GM13976 (cell line): ENCODE measurements at regions not wholly inside any gene's neighbourhood (a gene's known extent, or its start where the extent isn't known, plus 50 kb on each side); places are given as distances from the start of the nearest gene placed in this dataset.
"Not testable (repeated sequence)": the region's sequence is repeated elsewhere in the genome, so short reads cannot be mapped to it uniquely, and the experiment has no call there.

Experiments
- DNase-seq: peaks from one replicate; pipeline ENCODE4 v3.0.0; 2012; ENCODE audit warnings: low spot score
- in situ Hi-C: fragments of 300-500 bp; cut with MboI; formaldehyde crosslinking; loops from one replicate; pipeline ENCODE4 v1.12.0; 2022; ENCODE audit warnings: low sequenced_read_pairs, mixed read lengths, inconsistent platforms; ENCODE audit not compliant: unreplicated experiment

DNA sequence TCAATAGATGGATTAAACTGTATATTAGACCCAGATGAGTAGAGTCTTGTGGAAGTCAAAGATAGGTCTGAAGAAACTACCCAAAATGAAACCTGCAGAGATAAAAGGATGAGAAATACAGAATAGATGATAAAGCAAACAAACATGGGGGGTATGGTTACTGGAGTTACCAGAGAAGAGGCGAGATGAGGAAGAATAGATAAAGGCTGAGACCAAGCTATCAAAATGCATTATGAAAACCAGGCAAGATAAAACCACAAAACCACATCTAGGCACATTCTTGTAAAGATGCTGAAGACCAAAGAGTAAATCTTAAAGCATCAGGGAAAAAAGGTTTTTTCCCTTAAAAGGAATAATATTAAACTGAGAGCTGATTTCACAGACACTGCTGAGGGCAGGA, 271.8 kb upstream of the NBPF12 start:
- DNase-seq, in situ Hi-C loops: not testable (repeated sequence)

DNA sequence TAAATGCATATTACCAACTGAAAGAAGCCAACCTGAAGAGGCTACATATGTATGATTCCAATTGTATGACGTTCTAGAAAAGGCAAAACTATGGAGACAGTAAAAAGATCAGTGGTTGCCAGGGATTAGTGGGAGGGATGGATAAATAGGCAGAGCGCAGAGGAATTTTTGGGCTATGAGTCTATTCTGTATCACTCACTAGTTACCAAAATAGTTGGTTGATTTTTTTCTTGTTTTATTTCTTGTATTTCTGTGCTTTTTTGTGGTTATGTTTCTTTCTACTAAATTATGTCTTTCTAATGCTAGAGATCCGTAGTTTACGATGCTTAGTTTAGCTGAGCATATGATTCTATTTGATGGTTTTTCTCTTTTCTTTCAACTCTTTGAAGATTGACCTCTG, 277.9 kb upstream of the NBPF12 start:
- in situ Hi-C loops, DNase-seq: not testable (repeated sequence)

DNA sequence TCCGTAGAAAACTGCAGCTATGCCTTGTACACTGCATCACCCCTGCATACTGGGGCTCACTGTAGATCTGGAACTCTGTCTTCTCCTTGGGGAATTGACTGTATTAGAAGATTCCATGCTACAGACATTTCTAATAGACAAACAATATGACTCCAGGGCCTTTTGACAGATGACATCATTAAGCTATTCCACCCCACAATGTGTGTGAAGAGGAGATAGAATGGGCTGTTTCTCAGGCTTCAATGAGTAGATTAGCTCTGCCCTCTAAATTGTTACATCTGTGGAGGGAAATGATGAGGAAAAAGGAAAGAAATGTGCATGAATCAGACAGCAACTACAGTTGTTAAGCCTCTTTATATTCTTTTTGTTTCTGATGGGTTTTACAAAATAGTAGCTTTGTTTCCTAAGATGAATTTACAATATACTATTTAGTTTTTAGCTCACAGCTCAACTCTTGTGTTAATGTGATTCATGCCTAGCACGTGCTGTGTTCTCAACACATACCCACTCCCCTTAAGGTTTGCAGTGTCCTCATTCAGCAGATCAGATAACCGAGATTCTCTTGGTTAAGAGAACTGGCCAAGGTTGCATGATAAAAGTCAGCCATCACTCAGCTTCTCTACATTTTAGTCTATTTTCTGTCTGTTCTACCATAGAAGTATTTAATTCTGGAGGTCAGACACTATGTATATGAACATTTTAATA, 281.6 kb upstream of the NBPF12 start:
- DNase-seq, in situ Hi-C loops: not testable (repeated sequence)

DNA sequence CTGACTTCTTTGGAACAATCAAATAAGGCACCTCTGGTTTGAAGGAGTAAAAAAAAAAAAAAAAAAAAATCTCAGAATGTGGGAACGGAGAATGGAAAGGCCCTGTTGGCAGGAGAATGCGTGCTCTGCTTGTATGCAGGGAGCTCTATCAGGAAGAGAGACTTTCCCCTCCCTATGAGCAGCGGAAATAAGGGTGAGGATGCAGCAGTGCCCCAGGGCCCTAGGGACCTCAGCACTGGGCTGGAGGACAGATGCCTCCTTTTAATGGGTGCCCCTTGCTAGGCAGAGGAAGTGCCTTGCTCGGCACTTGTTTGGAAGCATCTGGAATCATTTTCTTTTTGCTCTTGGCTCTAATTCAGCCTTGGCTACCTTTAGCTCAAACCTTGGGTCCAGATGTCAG, 283.4 kb upstream of the NBPF12 start:
- DNase-seq, in situ Hi-C loops: not testable (repeated sequence)

DNA sequence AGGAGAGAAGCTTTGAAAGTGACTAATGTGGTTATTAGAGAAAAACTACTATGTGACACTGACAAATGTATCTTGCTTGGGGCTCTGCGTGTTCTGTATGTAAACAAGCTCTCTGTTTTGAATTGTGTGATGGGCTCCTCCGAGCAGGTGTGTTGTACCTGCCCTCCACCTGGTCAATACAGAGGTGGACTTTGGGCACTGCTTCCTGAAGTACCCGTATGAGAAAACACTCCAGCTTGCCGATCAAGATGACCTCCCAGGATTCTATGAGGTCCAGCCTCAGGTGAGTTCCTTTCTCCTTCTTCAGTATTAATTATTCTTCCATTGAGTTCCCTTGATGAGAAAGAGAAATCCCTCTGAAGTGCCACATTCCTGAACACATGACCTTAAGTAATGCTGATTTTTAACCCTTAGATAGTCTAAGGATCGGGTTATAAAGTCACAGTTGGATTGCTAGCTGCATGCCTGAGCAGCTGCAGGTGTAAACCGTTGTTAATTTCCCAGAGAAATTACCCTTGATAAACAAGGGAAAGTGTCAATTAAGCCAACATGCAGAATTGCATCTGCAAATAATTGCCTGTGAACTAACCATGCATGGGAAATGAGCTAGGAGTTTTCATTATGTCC, 292.0 kb upstream of the NBPF12 start:
- in situ Hi-C loops, result not testable (repeated sequence)

DNA sequence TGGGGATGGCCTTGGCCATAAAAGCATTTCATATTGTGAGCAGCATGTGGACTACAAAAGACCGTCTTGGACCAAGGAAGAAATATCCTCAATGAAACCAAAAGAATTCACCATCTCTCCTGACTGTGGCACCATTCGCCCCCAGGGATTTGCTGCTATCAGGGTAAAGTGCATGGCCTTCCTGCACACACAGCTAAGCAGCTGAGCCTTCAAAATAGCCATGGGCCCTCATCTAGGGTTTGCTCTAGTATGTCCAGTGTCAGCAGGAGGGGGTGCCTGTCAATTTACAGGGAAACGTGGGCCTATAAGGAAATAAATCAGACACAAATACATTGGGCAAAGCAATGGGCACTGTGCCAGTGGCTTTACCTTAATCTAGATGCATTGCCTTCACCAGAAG, 296.6 kb upstream of the NBPF12 start:
- DNase-seq, in situ Hi-C loops: not testable (repeated sequence)

More for the DNA sequence above, 292.0 kb upstream of the NBPF12 start:
- DNase-seq, result not testable (repeated sequence)

DNA sequence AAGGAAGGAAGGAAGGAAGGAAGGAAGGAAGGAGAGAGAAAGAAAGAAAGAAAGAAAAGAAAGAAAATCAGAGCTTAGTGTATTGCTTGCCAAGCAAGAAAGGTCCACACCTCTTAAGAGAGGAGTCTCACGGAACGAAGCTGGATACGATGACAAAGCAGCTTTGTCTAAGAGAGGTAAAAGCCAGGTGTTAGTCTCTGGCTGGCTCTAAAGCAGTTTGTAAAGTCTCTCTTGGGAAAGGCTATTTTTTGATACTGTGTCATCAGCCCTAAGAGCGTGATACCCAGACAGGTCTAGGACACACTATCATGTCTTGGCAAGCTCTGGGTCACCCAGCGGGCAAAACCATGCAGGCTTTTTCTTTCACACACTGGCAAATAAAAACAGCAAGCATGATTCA, 297.5 kb upstream of the NBPF12 start:
- in situ Hi-C loops, DNase-seq: not testable (repeated sequence)

DNA sequence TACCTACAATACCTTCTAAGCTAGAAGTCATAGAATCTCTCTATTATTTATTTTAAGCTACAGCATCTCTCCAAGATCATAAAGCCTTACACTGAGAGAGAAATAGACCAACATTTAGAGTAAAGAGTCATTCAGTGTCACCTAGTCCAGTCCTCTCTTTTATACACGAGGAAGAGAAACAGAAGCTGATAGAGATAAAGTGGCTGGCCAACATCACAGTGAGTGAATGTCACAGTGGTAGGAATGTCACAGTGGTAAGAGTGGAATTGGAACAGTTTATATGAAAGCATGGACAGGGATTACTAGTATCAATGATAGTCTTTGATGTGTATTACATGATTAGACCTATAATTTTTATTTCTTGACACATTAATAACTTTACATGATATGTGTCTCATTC, 307.8 kb upstream of the NBPF12 start:
- DNase-seq, in situ Hi-C loops: not testable (repeated sequence)

DNA sequence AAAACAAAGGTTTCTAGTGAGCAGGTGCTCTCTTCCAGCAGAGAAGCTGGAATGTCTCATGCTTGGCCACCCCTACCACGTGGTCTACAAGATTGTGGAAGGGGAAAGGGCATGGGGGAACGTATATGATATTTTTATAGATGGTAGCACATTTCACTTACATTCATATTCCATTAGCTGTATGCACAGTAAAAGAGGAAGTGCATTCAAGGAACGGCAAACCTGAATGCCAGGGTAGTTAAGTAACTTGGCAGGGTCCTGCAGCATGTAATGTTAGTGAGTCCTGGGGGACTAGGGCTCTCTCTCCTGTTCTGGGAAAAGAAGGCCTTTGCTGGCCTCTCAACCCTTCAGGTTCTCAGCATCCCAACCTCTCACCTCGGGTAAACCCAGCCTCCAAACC, 319.5 kb upstream of the NBPF12 start:
- DNase-seq, in situ Hi-C loops: not testable (repeated sequence)

DNA sequence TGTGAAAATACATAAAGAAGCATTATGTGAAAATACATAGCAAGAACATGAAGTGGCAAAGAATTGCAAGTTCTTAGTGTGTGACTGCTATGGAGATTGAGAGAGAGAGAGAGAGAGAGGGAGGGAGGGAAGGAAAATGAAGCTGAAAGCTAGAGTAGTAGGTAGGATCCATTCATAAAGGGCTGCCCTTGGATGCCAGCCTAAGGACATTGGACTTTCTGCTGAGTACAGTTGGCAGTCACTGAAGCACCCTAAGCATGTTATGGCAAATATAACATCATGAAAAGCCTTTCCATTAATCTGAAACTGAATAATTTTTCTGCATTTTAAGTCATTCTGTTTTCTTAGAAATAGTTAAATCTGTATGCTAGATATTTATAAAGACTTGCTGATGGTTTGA, 333.4 kb upstream of the NBPF12 start:
- DNase-seq, in situ Hi-C loops: not testable (repeated sequence)

DNA sequence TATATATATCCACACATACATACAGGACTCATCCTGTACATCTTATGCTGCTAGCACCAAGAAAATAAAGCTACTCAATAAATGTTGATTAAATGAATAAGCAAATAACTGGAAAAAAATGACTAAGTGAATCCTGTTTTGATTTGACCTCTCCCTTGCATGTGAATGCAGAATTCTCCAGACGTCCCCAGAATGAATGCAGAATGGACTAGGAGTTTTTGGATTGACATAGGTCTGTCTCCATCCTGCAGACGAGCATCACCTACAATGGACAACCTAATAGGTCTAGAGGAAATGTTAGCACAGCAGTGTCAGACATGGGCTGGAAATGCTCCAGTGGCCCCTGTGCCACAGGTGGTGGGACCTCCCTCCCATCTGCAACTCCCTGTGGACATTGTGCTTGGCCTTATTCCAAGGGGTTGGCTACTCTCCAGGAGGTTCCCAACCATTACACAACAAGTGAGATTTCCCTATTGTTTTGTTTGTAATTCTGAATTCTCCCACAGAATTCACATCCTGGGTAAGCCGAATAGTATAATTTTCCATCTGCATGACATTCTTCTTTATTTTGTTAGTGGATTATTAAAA, 337.3 kb upstream of the NBPF12 start:
- in situ Hi-C loops, DNase-seq: not testable (repeated sequence)

DNA sequence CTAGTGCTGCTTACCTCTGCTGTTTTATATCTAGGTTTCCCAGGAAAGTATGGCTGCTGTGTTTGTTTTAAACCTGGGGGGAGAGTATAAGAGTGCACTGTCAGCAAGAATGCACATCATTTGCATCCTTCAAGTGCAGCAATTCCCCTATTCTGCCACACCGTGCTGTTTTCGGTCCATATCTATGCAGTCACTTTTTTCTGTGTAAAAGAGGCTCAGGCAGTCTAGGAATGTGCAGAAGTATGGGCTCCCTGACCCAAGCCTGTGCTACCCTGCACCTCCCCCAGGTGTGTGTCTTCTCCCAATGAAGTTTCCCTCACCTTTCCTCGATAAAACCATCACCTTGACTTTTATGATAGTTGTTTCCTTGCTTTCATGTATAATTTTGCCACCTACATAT, 338.2 kb upstream of the NBPF12 start:
- DNase-seq, in situ Hi-C loops: not testable (repeated sequence)

DNA sequence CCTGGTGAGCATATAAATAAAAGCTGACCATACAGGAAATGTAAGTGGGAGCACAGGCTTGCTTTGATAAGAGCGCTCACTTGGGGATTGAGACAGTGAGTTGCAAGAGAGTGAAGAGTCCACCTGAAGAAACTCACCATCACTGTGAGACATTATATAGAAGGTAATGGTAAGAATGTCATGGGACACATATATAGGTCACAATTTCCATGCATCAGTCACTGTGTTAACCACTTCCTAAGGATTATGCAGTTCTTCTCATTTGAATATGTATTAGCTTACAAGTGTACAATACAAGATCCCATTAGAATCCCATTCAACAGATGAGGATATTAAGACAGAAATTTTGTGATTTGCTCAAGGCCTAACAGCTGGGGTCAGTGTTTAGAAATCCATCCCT, 352.4 kb upstream of the NOTCH2NLA start:
- in situ Hi-C loops, DNase-seq: not testable (repeated sequence)

DNA sequence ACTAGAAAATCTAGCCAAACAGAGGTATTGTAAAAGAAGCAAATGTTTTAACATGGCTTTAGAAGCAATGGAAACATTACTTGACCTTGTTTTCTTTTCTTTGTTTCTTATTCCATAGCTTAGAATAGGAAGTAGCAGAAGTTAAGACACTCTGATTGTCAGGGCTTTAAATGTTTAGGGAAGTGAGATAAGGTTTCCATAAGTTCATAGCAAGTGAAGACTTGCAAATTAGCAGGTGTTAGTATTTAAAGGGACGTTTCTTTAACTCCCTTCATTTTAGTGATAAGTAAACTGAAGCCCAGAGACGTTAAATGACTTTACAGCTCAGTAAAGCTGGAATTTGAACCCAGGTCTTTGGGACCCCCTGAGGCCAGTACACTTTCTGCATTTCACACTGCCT, 338.7 kb upstream of the NOTCH2NLA start:
- DNase-seq, in situ Hi-C loops: not testable (repeated sequence)

DNA sequence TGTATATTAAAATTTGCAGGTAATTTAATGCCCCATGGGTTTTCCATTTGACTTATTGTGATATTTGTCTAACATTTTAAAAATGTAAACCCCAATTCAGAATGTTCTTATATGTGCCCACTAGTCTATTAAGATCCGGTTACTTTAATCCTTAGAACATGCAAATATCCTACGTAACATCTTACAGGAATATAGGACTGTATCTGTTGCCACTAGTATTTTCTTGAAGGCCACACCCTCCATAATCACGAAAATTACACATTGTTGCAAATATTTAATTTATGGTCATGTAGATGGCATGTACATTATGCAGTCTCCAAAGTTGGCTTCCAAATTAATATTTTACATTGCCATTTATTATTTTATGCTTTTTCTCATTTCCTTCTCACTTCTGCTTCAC, 329.2 kb upstream of the NOTCH2NLA start:
- in situ Hi-C loops, DNase-seq: not testable (repeated sequence)

DNA sequence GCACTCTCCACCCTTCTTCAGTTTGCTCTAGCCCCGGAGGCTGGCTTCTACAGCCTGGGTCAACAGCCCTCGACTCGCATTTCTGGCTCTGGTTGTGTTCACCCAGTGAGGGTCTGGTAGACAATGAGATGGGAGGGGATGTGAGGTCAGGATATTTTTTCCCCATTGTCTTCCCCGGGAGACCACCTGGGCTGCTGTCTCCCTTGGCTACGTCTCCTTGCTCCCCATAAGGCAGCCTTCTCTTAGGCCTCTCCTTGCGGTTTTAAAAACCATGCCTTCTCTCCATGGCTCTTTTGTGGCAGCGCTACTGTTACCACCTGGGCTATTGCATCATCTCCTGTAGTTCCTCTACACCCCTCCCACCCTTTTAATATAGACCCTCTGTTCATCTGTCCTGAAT, 327.6 kb upstream of the NOTCH2NLA start:
- DNase-seq, in situ Hi-C loops: not testable (repeated sequence)

DNA sequence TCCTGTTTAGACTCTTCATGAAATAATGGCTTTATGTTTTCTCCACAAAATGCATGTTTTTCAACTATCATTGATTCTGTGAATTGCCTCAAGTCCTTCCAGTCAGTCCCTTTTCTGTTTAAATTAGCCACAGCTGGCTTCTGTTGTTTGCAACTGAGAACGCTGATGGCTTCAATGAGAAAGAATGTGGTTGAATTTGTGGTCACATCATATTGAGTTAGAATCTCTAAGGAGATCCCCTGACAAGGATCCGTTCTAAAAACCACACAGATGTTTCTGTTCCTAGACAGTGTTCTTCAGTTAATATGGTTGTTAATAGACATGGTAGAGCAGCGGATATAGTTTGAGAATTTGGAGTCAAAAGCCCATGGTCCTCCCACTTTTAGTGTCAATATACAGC, 323.6 kb upstream of the NOTCH2NLA start:
- in situ Hi-C loops, DNase-seq: not testable (repeated sequence)

DNA sequence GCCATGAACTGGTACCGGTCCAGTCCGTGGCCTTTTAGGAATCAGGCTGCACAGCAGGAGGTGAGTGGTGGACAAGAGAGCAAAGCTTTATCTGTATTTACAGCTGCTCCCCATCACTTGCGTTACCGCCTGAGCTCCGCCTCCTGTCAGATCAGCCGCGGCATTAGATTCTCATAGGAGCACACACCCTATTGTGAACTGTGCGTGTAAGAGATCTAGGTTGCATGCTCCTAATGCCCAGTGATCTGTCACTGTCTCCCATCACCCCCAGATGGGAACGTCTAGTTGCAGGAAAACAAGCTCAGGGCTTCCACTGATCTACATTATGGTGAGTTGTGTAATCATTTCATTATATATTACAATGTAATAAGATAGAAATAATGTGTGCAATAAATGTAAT, 319.9 kb upstream of the NOTCH2NLA start:
- in situ Hi-C loops, DNase-seq: not testable (repeated sequence)

DNA sequence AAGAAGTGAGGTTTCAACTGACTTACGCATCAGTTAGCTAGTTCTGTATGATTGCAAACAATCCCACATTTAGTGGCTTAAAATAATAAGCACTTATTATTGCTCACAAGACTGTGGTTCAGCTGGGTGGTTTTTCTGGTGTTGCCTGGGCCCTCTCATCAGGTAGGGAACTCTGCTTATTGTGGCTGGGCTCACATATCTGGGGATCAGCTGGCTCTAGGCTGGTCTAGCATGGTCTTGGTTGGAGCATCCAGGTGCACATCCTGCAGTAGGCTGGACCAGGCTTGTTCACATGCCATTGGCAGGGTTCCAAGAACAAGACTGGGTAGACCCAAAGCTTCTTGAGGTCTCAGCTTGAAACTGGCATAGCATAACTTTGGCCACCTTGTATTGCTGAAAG, 317.4 kb upstream of the NOTCH2NLA start:
- DNase-seq, in situ Hi-C loops: not testable (repeated sequence)
